Suprapubic skin (tissue), 4 donors: ENCODE measurements at regions not wholly inside any gene's neighbourhood (a gene's known extent, or its start where the extent isn't known, plus 50 kb on each side); places are given as distances from the start of the nearest gene placed in this dataset.
A peak's percentile ranks its signal among the peaks of the same experiment; 100 is the strongest.

Experiments
- DNase-seq, 2 donors: peaks; one replicate each; pipeline ENCODE4 v3.0.0-alpha.2; 2019; ENCODE audit warnings: low spot score in 2 of 2
- H3K27ac ChIP-seq: fragments of 200-600 bp; sonication (generic); one replicate; pipeline ENCODE4 v1.5.1; 2019
- H3K27me3 ChIP-seq: fragments of 200-600 bp; sonication (generic); one replicate; pipeline ENCODE4 v1.5.1; 2019
- H3K36me3 ChIP-seq: fragments of 200-600 bp; sonication (generic); one replicate; pipeline ENCODE4 v1.5.1; 2019
- H3K4me1 ChIP-seq: fragments of 200-600 bp; sonication (generic); one replicate; pipeline ENCODE4 v1.5.1; 2019
- H3K4me3 ChIP-seq: fragments of 200-600 bp; sonication (generic); one replicate; pipeline ENCODE4 v1.5.1; 2019; ENCODE audit warnings: mild to moderate bottlenecking
- H3K9me3 ChIP-seq: fragments of 200-600 bp; sonication (generic); one replicate; pipeline ENCODE4 v1.5.1; 2019
- EP300 ChIP-seq: sonication (generic); formaldehyde crosslinking; IDR thresholded peaks from one replicate; pipeline ENCODE4 v1.6.1; 2017; ENCODE audit warnings: antibody characterized with exemption
- POLR2A ChIP-seq, 2 donors: fragments of 450-650 bp; IDR thresholded peaks; one replicate each; pipeline ENCODE4 v1.6.1; 2017; ENCODE audit warnings: antibody characterized with exemption in 2 of 2, mild to moderate bottlenecking in 2 of 2, moderate library complexity in 2 of 2
- POLR2AphosphoS5 ChIP-seq, 3 donors: sonication (generic); formaldehyde crosslinking; IDR thresholded peaks; one replicate each; pipeline ENCODE4 v1.6.1; 2017; ENCODE audit warnings: antibody characterized with exemption in 3 of 3
- WGBS: methylation state at CpG from one replicate; pipeline ENCODE4 v1.1.5; 2018; 5-methylcytosine and 5-hydroxymethylcytosine counted together
- TF ChIP-seq, protein P1 (sequence below), 2 donors: fragments of 200-600 bp in 1 of 2; fragments of 450-650 bp in 1 of 2; sonication (generic) in 1 of 2; IDR thresholded peaks; one replicate each; pipeline ENCODE4 v1.5.1; 2016 to 2019; ENCODE audit warnings: antibody characterized with exemption in 2 of 2, mild to moderate bottlenecking in 1 of 2, moderate library complexity in 1 of 2

DNA sequence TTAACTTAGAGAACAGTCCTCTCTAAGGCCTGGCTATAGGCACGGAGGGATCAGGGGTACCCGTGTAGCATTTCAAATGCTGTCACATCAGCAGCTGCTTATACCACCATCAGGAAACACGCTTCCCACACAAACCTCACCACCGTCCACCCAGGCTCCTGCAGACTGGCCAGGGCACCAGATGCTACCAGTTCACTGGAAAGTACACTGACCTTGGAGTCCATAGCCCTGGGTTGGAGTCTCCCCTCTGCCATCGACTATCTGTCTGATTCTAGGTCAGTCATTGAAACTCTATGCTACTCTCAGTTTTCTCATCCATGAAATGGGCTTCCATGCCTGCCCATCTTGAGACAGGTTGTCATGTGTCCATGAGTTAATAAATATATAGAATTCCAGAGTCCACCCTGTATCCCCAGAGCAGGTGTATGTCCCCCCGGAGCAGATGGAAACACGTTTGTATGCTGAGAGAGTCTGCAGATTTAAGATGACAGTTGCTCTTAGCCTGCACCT lies 156.0 kb upstream of the SMAD3 start:
- Histone ChIP-seq H3K27me3 (no peaks in the 10 kb centered on the region), H3K4me1 (peaks cover 22% of the 10 kb centered on the region), H3K4me3 (no peak overlapping the region), H3K27ac (no peak overlapping the region), H3K9me3 (no peaks in the 10 kb centered on the region), H3K36me3 (no peaks in the 10 kb centered on the region)
- DNase-seq = peak in 1 of 2 donors; percentile 23
- WGBS = 79% methylated on average over 7 of the region's 7 CpGs
- TF ChIP-seq, protein P1, sequence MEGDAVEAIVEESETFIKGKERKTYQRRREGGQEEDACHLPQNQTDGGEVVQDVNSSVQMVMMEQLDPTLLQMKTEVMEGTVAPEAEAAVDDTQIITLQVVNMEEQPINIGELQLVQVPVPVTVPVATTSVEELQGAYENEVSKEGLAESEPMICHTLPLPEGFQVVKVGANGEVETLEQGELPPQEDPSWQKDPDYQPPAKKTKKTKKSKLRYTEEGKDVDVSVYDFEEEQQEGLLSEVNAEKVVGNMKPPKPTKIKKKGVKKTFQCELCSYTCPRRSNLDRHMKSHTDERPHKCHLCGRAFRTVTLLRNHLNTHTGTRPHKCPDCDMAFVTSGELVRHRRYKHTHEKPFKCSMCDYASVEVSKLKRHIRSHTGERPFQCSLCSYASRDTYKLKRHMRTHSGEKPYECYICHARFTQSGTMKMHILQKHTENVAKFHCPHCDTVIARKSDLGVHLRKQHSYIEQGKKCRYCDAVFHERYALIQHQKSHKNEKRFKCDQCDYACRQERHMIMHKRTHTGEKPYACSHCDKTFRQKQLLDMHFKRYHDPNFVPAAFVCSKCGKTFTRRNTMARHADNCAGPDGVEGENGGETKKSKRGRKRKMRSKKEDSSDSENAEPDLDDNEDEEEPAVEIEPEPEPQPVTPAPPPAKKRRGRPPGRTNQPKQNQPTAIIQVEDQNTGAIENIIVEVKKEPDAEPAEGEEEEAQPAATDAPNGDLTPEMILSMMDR (IDR thresholded peaks at IDR 0.05) = no peak
- no peak for TF ChIP-seq EP300
- TF ChIP-seq POLR2A (IDR thresholded peaks at IDR 0.05) = no peak
- no peak for TF ChIP-seq POLR2AphosphoS5 (IDR thresholded peaks at IDR 0.05)

DNA sequence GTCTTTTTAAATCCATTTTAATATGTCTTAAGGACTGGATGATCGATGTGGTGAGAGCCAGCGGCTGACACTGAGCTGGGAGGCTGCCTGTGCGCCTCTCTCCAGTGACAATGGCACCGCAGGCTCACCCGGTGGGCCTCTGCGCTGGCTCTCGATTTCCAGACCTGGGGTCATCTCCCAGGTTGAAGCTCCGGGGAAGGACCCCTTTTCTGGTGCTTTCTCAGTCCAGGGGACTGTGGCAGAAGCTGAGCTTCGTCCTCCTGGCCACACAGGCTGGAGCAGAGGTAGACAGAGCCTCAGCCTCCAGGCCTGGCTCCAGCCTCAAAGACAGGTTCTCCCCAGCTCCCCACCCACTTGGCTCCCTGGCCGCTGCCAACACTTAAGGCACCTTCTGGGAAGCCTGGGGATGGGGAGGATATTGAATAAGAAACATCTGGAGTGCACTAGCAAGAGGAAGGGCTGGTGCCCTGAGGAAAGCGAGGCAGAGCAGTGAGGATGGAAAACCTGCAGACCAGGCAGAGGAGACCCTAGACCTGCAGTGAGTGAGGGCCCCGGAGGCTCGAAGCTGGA lies 154.2 kb upstream of the SMAD3 start:
- Histone ChIP-seq H3K4me1 (peaks cover 21% of the 10 kb centered on the region), H3K9me3 (no peaks in the 10 kb centered on the region), H3K36me3 (no peaks in the 10 kb centered on the region), H3K27ac (no peak overlapping the region), H3K27me3 (no peaks in the 10 kb centered on the region), H3K4me3 (no peak overlapping the region)
- DNase-seq = peak in 1 of 2 donors; percentile 61
- TF ChIP-seq POLR2A (IDR thresholded peaks at IDR 0.05) = no peak
- TF ChIP-seq, protein P1 (IDR thresholded peaks at IDR 0.05) = no peak
- no peak for TF ChIP-seq POLR2AphosphoS5 (IDR thresholded peaks at IDR 0.05)
- WGBS = 79% methylated on average over 12 of the region's 13 CpGs

DNA sequence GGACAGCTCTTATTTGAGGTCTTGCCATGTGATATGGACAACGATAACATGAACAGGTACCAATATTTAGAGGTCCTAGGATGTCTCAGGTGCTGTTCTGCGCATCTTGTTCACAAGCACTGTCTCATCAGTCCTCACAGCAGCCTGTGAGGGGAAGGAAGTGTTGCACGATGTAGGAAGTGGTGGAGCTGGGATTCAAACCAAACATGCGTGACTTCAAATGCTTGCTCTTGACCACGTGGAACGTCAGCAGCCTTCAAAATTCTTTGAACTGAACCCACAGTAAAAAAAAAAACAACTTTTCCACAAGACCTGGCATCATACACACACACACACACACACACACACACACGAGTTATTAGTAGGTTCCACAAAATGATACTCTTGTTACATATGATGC lies 153.4 kb upstream of the SMAD3 start:
- Histone ChIP-seq H3K4me1 (peaks cover 21% of the 10 kb centered on the region), H3K36me3 (no peaks in the 10 kb centered on the region), H3K9me3 (no peaks in the 10 kb centered on the region), H3K4me3 (no peak overlapping the region), H3K27ac (no peak overlapping the region), H3K27me3 (no peaks in the 10 kb centered on the region)
- TF ChIP-seq POLR2AphosphoS5 (IDR thresholded peaks at IDR 0.05) (no peak), EP300 (no peak), POLR2A (IDR thresholded peaks at IDR 0.05) (no peak)
- TF ChIP-seq, protein P1 (IDR thresholded peaks at IDR 0.05) = no peak
- WGBS = 63% methylated on average over 7 of the region's 7 CpGs
- DNase-seq = peak in 1 of 2 donors; percentile 62

DNA sequence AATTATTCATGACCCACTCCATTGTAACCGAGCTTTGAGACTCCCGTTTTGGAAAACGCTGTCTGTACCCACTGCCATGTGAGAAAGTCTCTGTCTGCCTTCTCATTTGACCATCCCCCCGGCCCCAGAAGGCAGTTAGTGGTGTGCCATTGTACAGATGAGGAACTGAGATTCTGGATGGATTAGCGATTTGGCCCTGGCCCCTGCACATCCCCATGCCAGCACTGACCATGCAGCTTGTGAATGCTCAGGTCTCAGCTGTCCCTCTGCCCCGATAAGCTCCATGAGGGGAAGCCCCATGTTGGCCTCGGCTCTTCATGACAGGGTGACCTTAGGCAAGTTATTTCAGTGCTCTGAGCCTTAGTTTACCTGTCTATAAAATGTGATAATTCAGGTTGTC lies 153.0 kb upstream of the SMAD3 start:
- no peak overlapping the region for H3K4me3 ChIP-seq
- DNase-seq = peak in 1 of 2 donors; percentile 65
- H3K27ac ChIP-seq = no peak overlapping the region
- 83% methylated on average over 7 of the region's 7 CpGs for WGBS
- H3K4me1 ChIP-seq = peaks cover 21% of the 10 kb centered on the region
- H3K27me3 ChIP-seq = no peaks in the 10 kb centered on the region
- no peaks in the 10 kb centered on the region for H3K9me3 ChIP-seq
- no peaks in the 10 kb centered on the region for H3K36me3 ChIP-seq
- TF ChIP-seq POLR2A (IDR thresholded peaks at IDR 0.05) (no peak), EP300 (no peak), POLR2AphosphoS5 (IDR thresholded peaks at IDR 0.05) (no peak)
- TF ChIP-seq, protein P1 (IDR thresholded peaks at IDR 0.05) = no peak

DNA sequence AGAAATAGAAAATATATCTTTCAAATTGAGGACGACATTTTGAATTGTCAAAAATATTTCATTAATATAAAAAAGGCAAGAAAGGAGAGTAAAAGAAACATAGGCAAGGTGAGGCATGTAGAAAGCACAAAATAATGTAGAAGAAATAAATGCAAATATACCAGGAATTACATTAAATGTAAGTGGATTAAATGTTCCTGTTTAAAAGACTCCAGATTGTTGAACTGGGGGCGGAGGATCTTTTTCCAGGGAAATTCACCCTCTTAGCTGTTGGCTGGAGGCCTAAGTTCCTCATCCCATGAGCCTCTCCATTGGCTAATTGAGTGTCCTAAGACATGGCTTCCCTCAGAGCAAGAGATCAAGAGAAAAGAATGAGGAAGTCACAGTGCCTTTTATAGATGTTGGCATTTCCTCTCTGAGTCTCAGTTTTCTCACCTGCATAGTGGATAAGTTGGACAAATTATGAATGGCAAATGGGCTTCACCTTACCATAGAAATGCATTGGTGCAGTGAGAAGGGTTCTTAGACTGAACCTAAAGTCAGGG lies 147.4 kb upstream of the SMAD3 start:
- no peaks in the 10 kb centered on the region for H3K36me3 ChIP-seq
- no peak overlapping the region for H3K4me3 ChIP-seq
- H3K9me3 ChIP-seq = no peaks in the 10 kb centered on the region
- TF ChIP-seq EP300 = no peak
- TF ChIP-seq, protein P1 (IDR thresholded peaks at IDR 0.05) = no peak
- TF ChIP-seq POLR2AphosphoS5 (IDR thresholded peaks at IDR 0.05) = no peak
- TF ChIP-seq POLR2A (IDR thresholded peaks at IDR 0.05) = no peak
- peaks cover 8% of the 10 kb centered on the region for H3K4me1 ChIP-seq
- H3K27ac ChIP-seq = no peak overlapping the region
- no peak for DNase-seq
- 95% methylated on average over 2 of the region's 2 CpGs for WGBS
- no peaks in the 10 kb centered on the region for H3K27me3 ChIP-seq
